C4-2B (cell line): ENCODE measurements at regions not wholly inside any gene's neighbourhood (a gene's known extent, or its start where the extent isn't known, plus 50 kb on each side); places are given as distances from the start of the nearest gene placed in this dataset.

Source experiments
- ZFX ChIP-seq: fragments of 450-650 bp; IDR thresholded peaks from 2 replicates; pipeline ENCODE4 v1.6.1; 2017
- TF ChIP-seq, protein P1 (sequence below): fragments of 450-650 bp; conservative IDR thresholded peaks from 2 replicates; pipeline ENCODE4 v1.5.1; 2017; ENCODE audit warnings: mild to moderate bottlenecking

- TF ChIP-seq, protein P1, sequence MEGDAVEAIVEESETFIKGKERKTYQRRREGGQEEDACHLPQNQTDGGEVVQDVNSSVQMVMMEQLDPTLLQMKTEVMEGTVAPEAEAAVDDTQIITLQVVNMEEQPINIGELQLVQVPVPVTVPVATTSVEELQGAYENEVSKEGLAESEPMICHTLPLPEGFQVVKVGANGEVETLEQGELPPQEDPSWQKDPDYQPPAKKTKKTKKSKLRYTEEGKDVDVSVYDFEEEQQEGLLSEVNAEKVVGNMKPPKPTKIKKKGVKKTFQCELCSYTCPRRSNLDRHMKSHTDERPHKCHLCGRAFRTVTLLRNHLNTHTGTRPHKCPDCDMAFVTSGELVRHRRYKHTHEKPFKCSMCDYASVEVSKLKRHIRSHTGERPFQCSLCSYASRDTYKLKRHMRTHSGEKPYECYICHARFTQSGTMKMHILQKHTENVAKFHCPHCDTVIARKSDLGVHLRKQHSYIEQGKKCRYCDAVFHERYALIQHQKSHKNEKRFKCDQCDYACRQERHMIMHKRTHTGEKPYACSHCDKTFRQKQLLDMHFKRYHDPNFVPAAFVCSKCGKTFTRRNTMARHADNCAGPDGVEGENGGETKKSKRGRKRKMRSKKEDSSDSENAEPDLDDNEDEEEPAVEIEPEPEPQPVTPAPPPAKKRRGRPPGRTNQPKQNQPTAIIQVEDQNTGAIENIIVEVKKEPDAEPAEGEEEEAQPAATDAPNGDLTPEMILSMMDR = no peak
- TF ChIP-seq ZFX = no peak
These were observed 183.3 kb upstream of the TRIB2 start for GRCh38 chr2:12533337-12534005.
